Peyer's patch (tissue), 4 donors: ENCODE measurements at regions not wholly inside any gene's neighbourhood (a gene's known extent, or its start where the extent isn't known, plus 50 kb on each side); places are given as distances from the start of the nearest gene placed in this dataset.

Experiments used
- CTCF ChIP-seq, 6 experiments: fragments of 450-650 bp in 4 of 6; fragments of 200-600 bp in 2 of 6; sonication (generic) in 1 of 6; IDR thresholded peaks; one replicate each; pipeline ENCODE4 v1.5.1; 2017 to 2019; ENCODE audit warnings: antibody characterized with exemption in 6 of 6, mild to moderate bottlenecking in 3 of 6, moderate library complexity in 1 of 6
- POLR2A ChIP-seq, 2 donors: fragments of 450-650 bp; IDR thresholded peaks; one replicate each; pipeline ENCODE4 v1.5.1; 2017; ENCODE audit warnings: antibody characterized with exemption in 2 of 2, mild to moderate bottlenecking in 2 of 2, moderate library complexity in 2 of 2

GRCh38 chr15:95293456-95294031, 1037.0 kb upstream of the NR2F2 start:
- no peak for TF ChIP-seq CTCF (IDR thresholded peaks at IDR 0.05)
- no peak for TF ChIP-seq POLR2A (IDR thresholded peaks at IDR 0.05)
